ENCODE measurements at regions not wholly inside any gene's neighbourhood (a gene's known extent, or its start where the extent isn't known, plus 50 kb on each side); places are given as distances from the start of the nearest gene placed in this dataset.

GRCh38 chr12:25388183-25388582 is 137.5 kb upstream of the KRAS start:
- Histone ChIP-seq H3K27ac (no peak overlapping the region), H3K27me3 (replicated peaks; ENCODE audit: insufficient read depth) (no peaks in the 10 kb centered on the region), H3K36me3 (no peaks in the 10 kb centered on the region), H3K4me1 (ENCODE audit: control insufficient read depth in 1 of 2, low read depth in 2 of 2) (peaks cover 4 to 9% of the 10 kb centered on the region in 2 donors), H3K9me3 (no peaks in the 10 kb centered on the region), H3K4me3 (no peak overlapping the region)
- no peak for TF ChIP-seq CTCF (IDR thresholded peaks at IDR 0.05)
- no peak for DNase-seq (ENCODE audit: low spot score)
- ATAC-seq (ENCODE audit: insufficient number of reproducible peaks, low FRiP score, low read depth) = no peak

- no peak for DNase-seq (ENCODE audit: low spot score)
- no peak for ATAC-seq (ENCODE audit: insufficient number of reproducible peaks, low FRiP score, low read depth)
- TF ChIP-seq CTCF (IDR thresholded peaks at IDR 0.05) = no peak
- Histone ChIP-seq H3K27me3 (replicated peaks; ENCODE audit: insufficient read depth) (no peaks in the 10 kb centered on the region), H3K4me1 (ENCODE audit: control insufficient read depth in 1 of 2, low read depth in 2 of 2) (peaks cover 4 to 9% of the 10 kb centered on the region in 2 donors), H3K36me3 (no peaks in the 10 kb centered on the region), H3K27ac (no peak overlapping the region), H3K9me3 (no peaks in the 10 kb centered on the region), H3K4me3 (no peak overlapping the region)
Observed at GRCh38 chr12:25387732-25388050, 137.0 kb upstream of the KRAS start.

- DNase-seq (ENCODE audit: low spot score) (peak; percentile 50), ATAC-seq (ENCODE audit: insufficient number of reproducible peaks, low FRiP score, low read depth) (peak; percentile 48)
- Histone ChIP-seq H3K4me3 (peak overlapping the region; percentile 82), H3K27me3 (replicated peaks; ENCODE audit: insufficient read depth) (no peaks in the 10 kb centered on the region), H3K36me3 (no peaks in the 10 kb centered on the region), H3K27ac (peak overlapping the region; percentile 99 to 100), H3K9me3 (no peaks in the 10 kb centered on the region), H3K4me1 (ENCODE audit: control insufficient read depth in 1 of 2, low read depth in 2 of 2) (peaks cover 4 to 9% of the 10 kb centered on the region in 2 donors)
- peak; percentile 75 for TF ChIP-seq CTCF (IDR thresholded peaks at IDR 0.05)
Observed at GRCh38 chr12:25386831-25387731, 136.4 kb upstream of the KRAS start.

- no peaks in the 10 kb centered on the region for H3K27me3 ChIP-seq (replicated peaks; ENCODE audit: insufficient read depth)
- TF ChIP-seq CTCF (IDR thresholded peaks at IDR 0.05) = no peak
- peak overlapping the region; percentile 99 to 100 for H3K27ac ChIP-seq
- peaks cover 4 to 9% of the 10 kb centered on the region in 2 donors for H3K4me1 ChIP-seq (ENCODE audit: control insufficient read depth in 1 of 2, low read depth in 2 of 2)
- H3K4me3 ChIP-seq = peak overlapping the region; percentile 82
- ATAC-seq (ENCODE audit: insufficient number of reproducible peaks, low FRiP score, low read depth) (no peak), DNase-seq (ENCODE audit: low spot score) (no peak)
- no peaks in the 10 kb centered on the region for H3K9me3 ChIP-seq
- H3K36me3 ChIP-seq = no peaks in the 10 kb centered on the region
Observed at GRCh38 chr12:25384893-25385248, 134.1 kb upstream of the KRAS start.

GRCh38 chr12:25384038-25384892 is 133.5 kb upstream of the KRAS start:
- peak overlapping the region; percentile 82 for H3K4me3 ChIP-seq
- H3K36me3 ChIP-seq = no peaks in the 10 kb centered on the region
- peaks cover 4 to 9% of the 10 kb centered on the region in 2 donors for H3K4me1 ChIP-seq (ENCODE audit: control insufficient read depth in 1 of 2, low read depth in 2 of 2)
- no peaks in the 10 kb centered on the region for H3K27me3 ChIP-seq (replicated peaks; ENCODE audit: insufficient read depth)
- H3K27ac ChIP-seq = peak overlapping the region; percentile 99 to 100
- no peak for ATAC-seq (ENCODE audit: insufficient number of reproducible peaks, low FRiP score, low read depth)
- no peaks in the 10 kb centered on the region for H3K9me3 ChIP-seq
- TF ChIP-seq CTCF (IDR thresholded peaks at IDR 0.05) = no peak
- DNase-seq (ENCODE audit: low spot score) = no peak
